Gastrocnemius medialis (tissue), 4 donors: ENCODE measurements at regions not wholly inside any gene's neighbourhood (a gene's known extent, or its start where the extent isn't known, plus 50 kb on each side); places are given as distances from the start of the nearest gene placed in this dataset.

Experiments used
- ATAC-seq, 2 donors: fragments of 150-250 bp; one replicate each; pipeline ENCODE4 v1.9.1; 2016
- DNase-seq, 2 donors: peaks; one replicate each; pipeline ENCODE4 v3.0.0-alpha.2; 2019
- H3K27ac ChIP-seq, 4 donors: fragments of 200-600 bp; sonication (generic); 1 replicate in 1 of 4; 2 replicates in 3 of 4; pipeline ENCODE4 v1.5.1; 2016 to 2018; ENCODE audit warnings: mild to moderate bottlenecking in 2 of 4, moderate library complexity in 1 of 4
- H3K27me3 ChIP-seq, 3 donors: fragments of 200-600 bp; sonication (generic) in 2 of 3; 1 replicate in 1 of 3; 2 replicates in 2 of 3; pipeline versions ENCODE4 v1.5.1 to v1.6.0; 2016 to 2019; ENCODE audit warnings: mild to moderate bottlenecking in 1 of 3, moderate library complexity in 1 of 3
- H3K36me3 ChIP-seq, 2 donors: fragments of 200-600 bp; sonication (generic) in 1 of 2; one replicate each; pipeline ENCODE4 v1.5.1; 2017 to 2018
- H3K4me1 ChIP-seq, 2 donors: fragments of 200-600 bp; sonication (generic) in 1 of 2; one replicate each; pipeline ENCODE4 v1.5.1; 2016 to 2017; ENCODE audit warnings: mild to moderate bottlenecking in 2 of 2
- H3K4me3 ChIP-seq, 4 donors: fragments of 200-600 bp; sonication (generic) in 3 of 4; 1 replicate in 1 of 4; 2 replicates in 3 of 4; pipeline ENCODE4 v1.5.1; 2016 to 2019; ENCODE audit warnings: mild to moderate bottlenecking in 2 of 4
- H3K9me3 ChIP-seq, 3 donors: fragments of 200-600 bp; sonication (generic) in 2 of 3; 1 replicate in 1 of 3; 2 replicates in 2 of 3; pipeline ENCODE4 v1.5.1; 2016 to 2019
- CTCF ChIP-seq, 5 experiments: fragments of 450-650 bp in 3 of 5; fragments of 200-600 bp in 2 of 5; sonication (generic) in 2 of 5; IDR thresholded peaks in 4 of 5; conservative IDR thresholded peaks in 1 of 5; 1 replicate in 4 of 5; 2 replicates in 1 of 5; pipeline ENCODE4 v1.5.1; 2016 to 2019; ENCODE audit warnings: antibody characterized with exemption in 5 of 5, mild to moderate bottlenecking in 3 of 5, moderate library complexity in 3 of 5
- POLR2A ChIP-seq, 2 donors: fragments of 450-650 bp; IDR thresholded peaks; one replicate each; pipeline ENCODE4 v1.6.1; 2017; ENCODE audit warnings: antibody characterized with exemption in 2 of 2, mild to moderate bottlenecking in 2 of 2, moderate library complexity in 2 of 2
- in situ Hi-C, 4 donors: fragments of 200-750 bp; cut with MboI; loops; one replicate each; pipeline versions ENCODE4 v1.15.0 to v1.8.0; 2017; ENCODE audit warnings: low sequenced_read_pairs in 4 of 4
- intact Hi-C: fragments of 100-400 bp; cut with DNase I; formaldehyde crosslinking; loops from one replicate; pipeline ENCODE4 v1.15.1; 2023; ENCODE audit warnings: low total_unique reads

- DNase-seq (no peak), ATAC-seq (no peak)
- Histone ChIP-seq H3K4me1 (no peaks in the 10 kb centered on the region), H3K4me3 (no peak overlapping the region), H3K36me3 (no peaks in the 10 kb centered on the region), H3K9me3 (no peaks in the 10 kb centered on the region), H3K27me3 (no peaks in the 10 kb centered on the region), H3K27ac (no peak overlapping the region)
- TF ChIP-seq CTCF (IDR thresholded peaks at IDR 0.05 in 4 of 5, conservative IDR thresholded peaks at IDR 0.05 in 1 of 5) (no peak), POLR2A (IDR thresholded peaks at IDR 0.05) (no peak)
- intact Hi-C loops (no loop called here), in situ Hi-C loops (no loop called here)
These were observed 120.7 kb upstream of the ZC3H15 start for GRCh38 chr2:186365406-186365805.

GRCh38 chr2:186379052-186379451 lies 107.0 kb upstream of the ZC3H15 start:
- no peaks in the 10 kb centered on the region for H3K36me3 ChIP-seq
- DNase-seq (no peak), ATAC-seq (no peak)
- TF ChIP-seq CTCF (IDR thresholded peaks at IDR 0.05 in 4 of 5, conservative IDR thresholded peaks at IDR 0.05 in 1 of 5) (no peak), POLR2A (IDR thresholded peaks at IDR 0.05) (no peak)
- no peaks in the 10 kb centered on the region for H3K4me1 ChIP-seq
- intact Hi-C loops (no loop called here), in situ Hi-C loops (no loop called here)
- no peak overlapping the region for H3K4me3 ChIP-seq
- no peak overlapping the region for H3K27ac ChIP-seq
- no peaks in the 10 kb centered on the region for H3K9me3 ChIP-seq
- no peaks in the 10 kb centered on the region for H3K27me3 ChIP-seq

- DNase-seq (no peak), ATAC-seq (no peak)
- Histone ChIP-seq H3K27me3 (no peaks in the 10 kb centered on the region), H3K9me3 (no peaks in the 10 kb centered on the region), H3K27ac (no peak overlapping the region), H3K4me3 (no peak overlapping the region), H3K36me3 (no peaks in the 10 kb centered on the region), H3K4me1 (no peaks in the 10 kb centered on the region)
- TF ChIP-seq POLR2A (IDR thresholded peaks at IDR 0.05), result no peak
- TF ChIP-seq CTCF (IDR thresholded peaks at IDR 0.05 in 4 of 5, conservative IDR thresholded peaks at IDR 0.05 in 1 of 5), result no peak
- in situ Hi-C loops (no loop called here), intact Hi-C loops (no loop called here)
These were observed 105.3 kb upstream of the ZC3H15 start for GRCh38 chr2:186380805-186381204.

- no peak for TF ChIP-seq CTCF (IDR thresholded peaks at IDR 0.05 in 4 of 5, conservative IDR thresholded peaks at IDR 0.05 in 1 of 5)
- no peak for TF ChIP-seq POLR2A (IDR thresholded peaks at IDR 0.05)
- intact Hi-C loops (no loop called here), in situ Hi-C loops (no loop called here)
- ATAC-seq, result no peak
- H3K4me3 ChIP-seq, result no peak overlapping the region
- no peak for DNase-seq
- no peaks in the 10 kb centered on the region for H3K9me3 ChIP-seq
- no peaks in the 10 kb centered on the region for H3K36me3 ChIP-seq
- H3K27me3 ChIP-seq, result no peaks in the 10 kb centered on the region
- no peaks in the 10 kb centered on the region for H3K4me1 ChIP-seq
- no peak overlapping the region for H3K27ac ChIP-seq
These were observed 104.5 kb upstream of the ZC3H15 start for GRCh38 chr2:186381573-186381972.

DNA sequence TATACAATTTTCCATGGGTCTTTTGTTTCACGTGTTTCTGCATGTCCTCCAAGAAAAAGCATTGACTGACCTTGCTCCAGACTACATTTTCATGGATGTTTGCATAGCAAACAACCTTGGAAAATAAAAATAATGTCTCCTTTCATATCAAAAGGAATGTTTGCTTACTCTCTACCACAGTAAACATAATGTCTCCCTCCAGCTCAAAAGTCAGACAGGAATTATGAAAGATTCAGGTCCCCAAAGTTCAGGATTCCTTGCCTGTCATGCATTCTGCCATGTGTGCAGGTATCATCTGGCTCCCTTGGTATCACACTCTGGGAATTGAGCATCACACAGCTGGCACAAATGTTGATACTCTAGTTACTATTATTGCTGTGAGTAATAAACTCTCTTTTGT lies 103.1 kb upstream of the ZC3H15 start:
- in situ Hi-C loops, result no loop called here
- Histone ChIP-seq H3K36me3 (no peaks in the 10 kb centered on the region), H3K27ac (no peak overlapping the region), H3K4me1 (no peaks in the 10 kb centered on the region), H3K4me3 (no peak overlapping the region), H3K9me3 (no peaks in the 10 kb centered on the region), H3K27me3 (no peaks in the 10 kb centered on the region)
- intact Hi-C loops, result no loop called here
- DNase-seq (no peak), ATAC-seq (no peak)
- TF ChIP-seq CTCF (IDR thresholded peaks at IDR 0.05 in 4 of 5, conservative IDR thresholded peaks at IDR 0.05 in 1 of 5) (no peak), POLR2A (IDR thresholded peaks at IDR 0.05) (no peak)
